H1 (cell line): ENCODE measurements at regions not wholly inside any gene's neighbourhood (a gene's known extent, or its start where the extent isn't known, plus 50 kb on each side); places are given as distances from the start of the nearest gene placed in this dataset.

Experiments
- ASH2L ChIP-seq: fragments of 200-600, 300-600 bp; sonication (generic); IDR thresholded peaks from one replicate; pipeline ENCODE4 v1.7.1; 2017; ENCODE audit warnings: low read length
- CHD2 ChIP-seq: IDR thresholded peaks from 2 replicates; pipeline ENCODE4 v1.6.1; 2012; ENCODE audit warnings: low read length, improper control_type of control experiment
- CHD7 ChIP-seq: fragments of 300-600 bp; sonication (generic); IDR thresholded peaks from 2 replicates; pipeline ENCODE4 v1.7.1; 2012; ENCODE audit warnings: low read length, moderate library complexity, mild to moderate bottlenecking, inconsistent platforms; ENCODE audit not compliant: insufficient replicate concordance
- E2F6 ChIP-seq: IDR thresholded peaks from 2 replicates; pipeline ENCODE4 v1.6.1; 2012; ENCODE audit warnings: inconsistent platforms
- GABPA ChIP-seq: IDR thresholded peaks from 2 replicates; pipeline ENCODE4 v1.6.1; 2011; ENCODE audit warnings: mild to moderate bottlenecking, low read length, moderate library complexity, borderline replicate concordance; ENCODE audit not compliant: insufficient read depth
- RAD21 ChIP-seq, 2 experiments: IDR thresholded peaks in 1 of 2; conservative IDR thresholded peaks in 1 of 2; 2 replicates each; pipeline ENCODE4 v1.6.1; 2011; ENCODE audit warnings: low read depth in 2 of 2, low read length in 2 of 2, improper control_type of control experiment in 1 of 2, inconsistent platforms in 1 of 2, mild to moderate bottlenecking in 1 of 2, moderate library complexity in 1 of 2
- USF2 ChIP-seq: IDR thresholded peaks from 2 replicates; pipeline ENCODE4 v1.6.1; 2011; ENCODE audit warnings: low read length, improper control_type of control experiment

GRCh38 chr6:108782179-108783041 is 65.8 kb upstream of the ARMC2 start (continued):
- TF ChIP-seq CHD7 (no peak), ASH2L (peak; percentile 24), CHD2 (peak; percentile 39; the same call in 1 of the 2 replicates), RAD21 (IDR thresholded peaks at IDR 0.05 in 1 of 2, conservative IDR thresholded peaks at IDR 0.05 in 1 of 2; ENCODE audit: low read depth in 2 of 2, low read length in 2 of 2) (peak; percentile 92 to 95), USF2 (peak; percentile 48; the same call in 1 of the 2 replicates), GABPA (peak; percentile 34; the same call in 1 of the 2 replicates), E2F6 (peak; percentile 65)
